HepG2 (cell line): ENCODE measurements at regions not wholly inside any gene's neighbourhood (a gene's known extent, or its start where the extent isn't known, plus 50 kb on each side); places are given as distances from the start of the nearest gene placed in this dataset.
A peak's percentile ranks its signal among the peaks of the same experiment; 100 is the strongest.

Experiments
- ARID4A ChIP-seq: sonication (generic); formaldehyde crosslinking; IDR thresholded peaks from 2 replicates; pipeline ENCODE4 v1.5.0; 2020; ENCODE audit warnings: mild to moderate bottlenecking, missing genetic modification reagents, borderline replicate concordance
- ARNTL ChIP-seq: sonication (generic); formaldehyde crosslinking; IDR thresholded peaks from 2 replicates; pipeline ENCODE4 v1.4.0; 2020; ENCODE audit warnings: mild to moderate bottlenecking, missing genetic modification reagents
- ATF3 ChIP-seq: sonication (generic); formaldehyde crosslinking; IDR thresholded peaks from 2 replicates; pipeline ENCODE4 v1.4.0; 2020; ENCODE audit warnings: missing genetic modification reagents
- BHLHE40 ChIP-seq: IDR thresholded peaks from 2 replicates; pipeline ENCODE4 v1.6.1; 2011; ENCODE audit warnings: low read length, improper control_type of control experiment
- CREB1 ChIP-seq, 2 experiments: fragments of 450-650 bp in 1 of 2; IDR thresholded peaks; 2 replicates each; pipeline ENCODE4 v1.6.1; 2016 to 2017; ENCODE audit warnings: control low read depth in 1 of 2, mild to moderate bottlenecking in 1 of 2, missing compliant biosample characterization in 1 of 2, missing genetic modification characterization in 1 of 2
- EP300 ChIP-seq, 3 experiments: sonication (generic) in 1 of 3; formaldehyde crosslinking in 1 of 3; IDR thresholded peaks; 2 replicates each; pipeline versions ENCODE4 v1.5.1 to v1.6.1; 2011 to 2020; ENCODE audit warnings: low read depth in 2 of 3, low read length in 2 of 3, borderline replicate concordance in 1 of 3, improper control_type of control experiment in 1 of 3, mild to moderate bottlenecking in 1 of 3, missing genetic modification reagents in 1 of 3, moderate library complexity in 1 of 3
- FOXK2 ChIP-seq: fragments of 450-650 bp; IDR thresholded peaks from 2 replicates; pipeline ENCODE4 v1.6.1; 2016
- GTF3A ChIP-seq: sonication (generic); formaldehyde crosslinking; conservative IDR thresholded peaks from 2 replicates; pipeline ENCODE4 v1.4.0; 2020; ENCODE audit warnings: mild to moderate bottlenecking, missing genetic modification reagents
- HNF1A ChIP-seq, 2 experiments: sonication (generic) in 1 of 2; formaldehyde crosslinking in 1 of 2; IDR thresholded peaks; 2 replicates each; pipeline versions ENCODE4 v1.4.0 to v1.6.1; 2016 to 2020; ENCODE audit warnings: borderline replicate concordance in 1 of 2, low read depth in 1 of 2, mild to moderate bottlenecking in 1 of 2, missing genetic modification reagents in 1 of 2
- MATR3 ChIP-seq: sonication (generic); formaldehyde crosslinking; IDR thresholded peaks from 2 replicates; pipeline ENCODE4 v1.4.0; 2020; ENCODE audit warnings: missing genetic modification reagents
- NR2F2 ChIP-seq: IDR thresholded peaks from 2 replicates; pipeline ENCODE4 v1.6.1; 2012; ENCODE audit warnings: low read depth, inconsistent platforms, borderline replicate concordance
- RBM39 ChIP-seq: fragments of 200-400 bp; formaldehyde crosslinking; IDR thresholded peaks from one replicate; pipeline ENCODE4 v1.6.1; 2018; ENCODE audit warnings: antibody characterized with exemption, mild to moderate bottlenecking, low read depth, low read length; ENCODE audit not compliant: poor library complexity, severe bottlenecking
- TBL1XR1 ChIP-seq: fragments of 150-350 bp; IDR thresholded peaks from 2 replicates; pipeline ENCODE4 v1.6.1; 2014; ENCODE audit warnings: borderline replicate concordance, low read length; ENCODE audit not compliant: partially characterized antibody
- TCF7L2 ChIP-seq: IDR thresholded peaks from 2 replicates; pipeline ENCODE4 v1.6.1; 2011; ENCODE audit warnings: mild to moderate bottlenecking, low read depth, low read length, moderate library complexity
- ZNF264 ChIP-seq: sonication (generic); formaldehyde crosslinking; IDR thresholded peaks from 2 replicates; pipeline ENCODE4 v1.4.0; 2020; ENCODE audit warnings: missing genetic modification reagents

GRCh38 chr2:123015186-123015585, 1009.9 kb upstream of the CNTNAP5 start (continued):
- TF ChIP-seq ARID4A (CRISPR knock-in tag) (no peak), FOXK2 (peak; percentile 42; the same call in 1 of the 2 replicates), NR2F2 (peak; percentile 47; the same call in 1 of the 2 replicates), GTF3A (no peak), HNF1A (IDR thresholded peaks at IDR 0.05; ENCODE audit: low read depth) (no peak), HNF1A (CRISPR knock-in tag; IDR thresholded peaks at IDR 0.05; ENCODE audit: borderline replicate concordance) (no peak), TBL1XR1 (peak; percentile 60), EP300 (IDR thresholded peaks at IDR 0.05; ENCODE audit: low read depth in 2 of 2, low read length in 2 of 2) (peak in 1 of 2 experiments; percentile 72; a peak in 2 of 4 replicates), EP300 (CRISPR knock-in tag; IDR thresholded peaks at IDR 0.05; ENCODE audit: borderline replicate concordance) (no peak), BHLHE40 (peak; percentile 64), MATR3 (no peak), ARNTL (CRISPR knock-in tag) (no peak), RBM39 (no peak), TCF7L2 (peak; percentile 47; the same call in 1 of the 2 replicates), CREB1 (IDR thresholded peaks at IDR 0.05) (no peak), CREB1 (CRISPR knock-in tag; IDR thresholded peaks at IDR 0.05) (peak; percentile 59), ATF3 (CRISPR knock-in tag) (no peak), ZNF264 (CRISPR knock-in tag) (no peak)
